SK-N-SH (cell line): ENCODE measurements at regions not wholly inside any gene's neighbourhood (a gene's known extent, or its start where the extent isn't known, plus 50 kb on each side); places are given as distances from the start of the nearest gene placed in this dataset.

Experiments
- CTCF ChIA-PET: fragments of 300-600, 350-600 bp; formaldehyde crosslinking; extraction: SDS; loops from one replicate; lab custom pipeline; 2021; lab: Yijun Ruan, JAX
- POLR2A ChIA-PET: fragments of 350-600 bp; sonication (Branson Sonifier 250); formaldehyde crosslinking; extraction: SDS; loops from one replicate; lab custom pipeline; 2020; ENCODE audit warnings: antibody characterized with exemption, inconsistent platforms; lab: Yijun Ruan, JAX
- DNase-seq: peaks from one replicate; pipeline ENCODE4 v3.0.0; 2012
- H2AFZ ChIP-seq: fragments of 200-600 bp; sonication (generic); 2 replicates; pipeline ENCODE4 v1.8.1; 2016; ENCODE audit warnings: antibody characterized with exemption, mild to moderate bottlenecking, low read depth
- H3F3A ChIP-seq: fragments of 200-600 bp; sonication (generic); replicated peaks from 2 replicates; pipeline ENCODE3; 2016; ENCODE audit warnings: antibody characterized with exemption, mild to moderate bottlenecking; ENCODE audit not compliant: insufficient read depth
- H3K27ac ChIP-seq, 2 experiments: fragments of 200-500 bp in 1 of 2; fragments of 200-600 bp in 1 of 2; sonication (Bioruptor generic) in 1 of 2; sonication (generic), shearing (Covaris generic) in 1 of 2; 2 replicates each; pipeline versions ENCODE4 v1.5.1 to v1.6.1; 2014 to 2016; ENCODE audit warnings: low read depth in 2 of 2, inconsistent platforms in 1 of 2, low read length in 1 of 2, mild to moderate bottlenecking in 1 of 2, mixed read lengths in 1 of 2
- H3K27me3 ChIP-seq: fragments of 200-600 bp; sonication (generic), shearing (Covaris generic); 2 replicates; pipeline ENCODE4 v1.6.1; 2016; ENCODE audit warnings: mixed run types; ENCODE audit not compliant: insufficient read depth
- H3K36me3 ChIP-seq, 2 experiments: fragments of 200-500 bp in 1 of 2; fragments of 200-600 bp in 1 of 2; sonication (Bioruptor generic) in 1 of 2; sonication (generic) in 1 of 2; replicated peaks in 1 of 2; 2 replicates each; pipeline versions ENCODE3 to v1.5.1; 2014 to 2016; ENCODE audit warnings: low read length in 1 of 2, mild to moderate bottlenecking in 1 of 2; ENCODE audit not compliant: insufficient read depth in 2 of 2, control insufficient read depth in 1 of 2
- H3K4me1 ChIP-seq, 2 experiments: fragments of 200-500 bp in 1 of 2; fragments of 200-600 bp in 1 of 2; sonication (Bioruptor generic) in 1 of 2; sonication (generic), shearing (Covaris generic) in 1 of 2; 2 replicates each; pipeline versions ENCODE4 v1.5.1 to v1.6.1; 2014 to 2016; ENCODE audit warnings: low read depth in 1 of 2, low read length in 1 of 2, mixed run types in 1 of 2; ENCODE audit not compliant: insufficient read depth in 2 of 2, control insufficient read depth in 1 of 2
- H3K4me2 ChIP-seq: fragments of 200-600 bp; sonication (generic), shearing (Covaris generic); 2 replicates; pipeline ENCODE4 v1.6.1; 2017; ENCODE audit warnings: mixed run types
- H3K4me3 ChIP-seq, 2 experiments: fragments of 200-500 bp in 1 of 2; fragments of 200-600 bp in 1 of 2; sonication (Bioruptor generic) in 1 of 2; sonication (generic), shearing (Covaris generic) in 1 of 2; 2 replicates each; pipeline versions ENCODE4 v1.5.1 to v1.8.1; 2014 to 2016; ENCODE audit warnings: low read depth in 2 of 2, inconsistent platforms in 1 of 2, low read length in 1 of 2, mild to moderate bottlenecking in 1 of 2, mixed read lengths in 1 of 2, moderate library complexity in 1 of 2
- H3K79me2 ChIP-seq: fragments of 200-600 bp; sonication (generic); 2 replicates; pipeline ENCODE4 v1.8.1; 2017; ENCODE audit warnings: mild to moderate bottlenecking; ENCODE audit not compliant: insufficient read depth
- H3K9ac ChIP-seq: fragments of 200-600 bp; sonication (generic); 2 replicates; pipeline ENCODE4 v1.6.1; 2017; ENCODE audit warnings: mixed run types
- H3K9me2 ChIP-seq: fragments of 200-600 bp; sonication (generic); 2 replicates; pipeline ENCODE4 v1.6.1; 2017; ENCODE audit warnings: mixed run types
- H3K9me3 ChIP-seq: fragments of 200-600 bp; sonication (generic); 2 replicates; pipeline ENCODE4 v1.6.1; 2017; ENCODE audit warnings: mixed run types, mild to moderate bottlenecking, moderate library complexity
- H4K20me1 ChIP-seq: fragments of 200-600 bp; sonication (generic); 2 replicates; pipeline ENCODE4 v1.6.1; 2017; ENCODE audit warnings: mild to moderate bottlenecking, mixed run types; ENCODE audit not compliant: insufficient read depth
- CHD2 ChIP-seq: fragments of 150-350 bp; IDR thresholded peaks from 2 replicates; pipeline ENCODE4 v1.6.1; 2018; ENCODE audit warnings: low read length; ENCODE audit not compliant: partially characterized antibody
- CTCF ChIP-seq: fragments of 200-600 bp; sonication (generic); IDR thresholded peaks from 2 replicates; pipeline ENCODE4 v1.6.1; 2017; ENCODE audit warnings: antibody characterized with exemption, mild to moderate bottlenecking, moderate library complexity
- ELF1 ChIP-seq: IDR thresholded peaks from 2 replicates; pipeline ENCODE4 v1.4.0; 2012
- EP300 ChIP-seq, 2 experiments: IDR thresholded peaks; 2 replicates each; pipeline versions ENCODE4 v1.4.0 to v1.6.1; 2012; ENCODE audit warnings: borderline replicate concordance in 1 of 2, low read depth in 1 of 2, low read length in 1 of 2
- EZH2phosphoT487 ChIP-seq: fragments of 200-600 bp; sonication (generic); IDR thresholded peaks from 2 replicates; pipeline ENCODE4 v1.6.1; 2017; ENCODE audit warnings: low read depth, mixed run types, mild to moderate bottlenecking, antibody characterized with exemption, moderate library complexity, borderline replicate concordance
- FOSL2 ChIP-seq: IDR thresholded peaks from 2 replicates; pipeline ENCODE4 v1.4.0; 2012; ENCODE audit warnings: low read depth, mild to moderate bottlenecking, moderate library complexity, borderline replicate concordance
- FOXM1 ChIP-seq: IDR thresholded peaks from 2 replicates; pipeline ENCODE4 v1.4.0; 2012; ENCODE audit warnings: low read depth, mild to moderate bottlenecking
- GATA2 ChIP-seq: sonication (generic); formaldehyde crosslinking; IDR thresholded peaks from 2 replicates; pipeline ENCODE4 v1.5.0; 2020; ENCODE audit warnings: mild to moderate bottlenecking, missing genetic modification reagents
- IRF3 ChIP-seq: fragments of 150-350 bp; IDR thresholded peaks from 2 replicates; pipeline ENCODE4 v1.6.1; 2016; ENCODE audit warnings: mild to moderate bottlenecking, low read depth, low read length
- PBX3 ChIP-seq: IDR thresholded peaks from 2 replicates; pipeline ENCODE4; 2012
- POLR2AphosphoS5 ChIP-seq: IDR thresholded peaks from 2 replicates; pipeline ENCODE4 v1.6.1; 2012; ENCODE audit warnings: low read depth, low read length
- RAD21 ChIP-seq: IDR thresholded peaks from 2 replicates; pipeline ENCODE4 v1.6.1; 2012; ENCODE audit warnings: mild to moderate bottlenecking, low read length
- RCOR1 ChIP-seq: fragments of 150-350 bp; IDR thresholded peaks from 2 replicates; pipeline ENCODE4 v1.6.1; 2017; ENCODE audit warnings: antibody characterized with exemption, low read length
- REST ChIP-seq: IDR thresholded peaks from 2 replicates; pipeline ENCODE4 v1.6.1; 2012; ENCODE audit warnings: mild to moderate bottlenecking, low read depth, low read length, moderate library complexity
- SIN3A ChIP-seq: IDR thresholded peaks from 2 replicates; pipeline ENCODE4 v1.6.1; 2012; ENCODE audit warnings: low read depth, mild to moderate bottlenecking, low read length, moderate library complexity, borderline replicate concordance
- SMC3 ChIP-seq: IDR thresholded peaks from 2 replicates; pipeline ENCODE4 v1.6.1; 2012; ENCODE audit warnings: low read depth, low read length, improper control_type of control experiment
- TAF1 ChIP-seq: IDR thresholded peaks from 2 replicates; pipeline ENCODE4 v1.6.1; 2012; ENCODE audit warnings: low read depth, mild to moderate bottlenecking, low read length, moderate library complexity, borderline replicate concordance
- TEAD4 ChIP-seq: IDR thresholded peaks from 2 replicates; pipeline ENCODE4 v1.4.0; 2012; ENCODE audit warnings: mild to moderate bottlenecking, borderline replicate concordance; ENCODE audit not compliant: insufficient read depth
- USF1 ChIP-seq: IDR thresholded peaks from 2 replicates; pipeline ENCODE4 v1.4.0; 2012; ENCODE audit warnings: low read depth, borderline replicate concordance
- YY1 ChIP-seq: IDR thresholded peaks from 2 replicates; pipeline ENCODE4 v1.4.0; 2012; ENCODE audit warnings: low read depth, mild to moderate bottlenecking
- WGBS: methylation state at CpG from one replicate; pipeline ENCODE4 v1.1.6; 2017; ENCODE audit warnings: low lambda C conversion rate; 5-methylcytosine and 5-hydroxymethylcytosine counted together

GRCh38 chr3:56854856-56855611 is 53.3 kb upstream of the ARHGEF3 start:
- no peaks in the 10 kb centered on the region for H3K79me2 ChIP-seq
- H3K36me3 ChIP-seq, result no peaks in the 10 kb centered on the region
- H2AFZ ChIP-seq, result no peak overlapping the region
- no peak overlapping the region for H3K4me3 ChIP-seq
- ChIA-PET CTCF (interaction anchor here (0.7 to 2.6 kb wide), 11 partner anchors 10 to 153 kb away, joined by 3 to 23 read pairs (median 4); no protein-coding TSS in a partner anchor), POLR2A (no interaction called here)
- no peaks in the 10 kb centered on the region for H4K20me1 ChIP-seq
- no peaks in the 10 kb centered on the region for H3K9me2 ChIP-seq
- peaks cover 6% of the 10 kb centered on the region in 2 experiments; a peak in 2 of 4 replicates for H3K4me1 ChIP-seq
- no peak for DNase-seq
- no peak overlapping the region for H3K4me2 ChIP-seq
- no peak overlapping the region for H3K9ac ChIP-seq
- H3K27ac ChIP-seq, result no peak overlapping the region
- WGBS, result 91% methylated on average over 5 of the region's 5 CpGs
- no peaks in the 10 kb centered on the region for H3K27me3 ChIP-seq
- H3K9me3 ChIP-seq, result no peaks in the 10 kb centered on the region
- no peak for TF ChIP-seq EP300 (IDR thresholded peaks at IDR 0.05; ENCODE audit: borderline replicate concordance in 1 of 2, low read depth in 1 of 2, low read length in 1 of 2)
- TF ChIP-seq CTCF, result no peak
- no peak for TF ChIP-seq RCOR1
- no peak for TF ChIP-seq PBX3
- TF ChIP-seq TEAD4, result no peak
- no peak for TF ChIP-seq RAD21
- TF ChIP-seq REST, result no peak
- TF ChIP-seq ELF1, result no peak
- no peak for TF ChIP-seq TAF1
- TF ChIP-seq EZH2phosphoT487, result no peak
- TF ChIP-seq CHD2, result no peak
- no peak for TF ChIP-seq IRF3
- no peak for TF ChIP-seq SIN3A
- TF ChIP-seq YY1, result no peak
- TF ChIP-seq FOSL2, result no peak
- TF ChIP-seq FOXM1, result no peak
- TF ChIP-seq SMC3, result no peak
- no peak for TF ChIP-seq USF1
- TF ChIP-seq GATA2 (CRISPR knock-in tag), result no peak
- no peak for TF ChIP-seq POLR2AphosphoS5
- H3F3A ChIP-seq, result peaks cover 17% of the 10 kb centered on the region
